Neuronal stem cell (in vitro differentiated cells): ENCODE measurements at regions not wholly inside any gene's neighbourhood (a gene's known extent, or its start where the extent isn't known, plus 50 kb on each side); places are given as distances from the start of the nearest gene placed in this dataset.

Experiments used
- DNase-seq: peaks from one replicate; pipeline ENCODE4 v3.0.0-alpha.2; 2013; ENCODE audit warnings: low spot score
- H2AFZ ChIP-seq: one replicate; pipeline ENCODE4 v1.6.1; 2013; ENCODE audit warnings: mild to moderate bottlenecking, low read length, inconsistent platforms
- H2AK5ac ChIP-seq: 2 replicates; pipeline ENCODE4 v1.6.1; 2013; ENCODE audit warnings: low read depth, mild to moderate bottlenecking, inconsistent platforms, low read length, moderate library complexity, mixed read lengths
- H2BK120ac ChIP-seq: 2 replicates; pipeline ENCODE4 v1.6.1; 2013; ENCODE audit warnings: low read depth, mild to moderate bottlenecking, inconsistent platforms, low read length, moderate library complexity, mixed read lengths
- H2BK12ac ChIP-seq: one replicate; pipeline ENCODE4 v1.6.1; 2013; ENCODE audit warnings: low read length, inconsistent platforms
- H2BK15ac ChIP-seq: 2 replicates; pipeline ENCODE4 v1.6.1; 2013; ENCODE audit warnings: mild to moderate bottlenecking, low read length, inconsistent platforms, mixed read lengths
- H2BK5ac ChIP-seq: one replicate; pipeline ENCODE4 v1.6.1; 2013; ENCODE audit warnings: inconsistent platforms, mild to moderate bottlenecking, low read length, moderate library complexity
- H3K14ac ChIP-seq: one replicate; pipeline ENCODE4 v1.6.1; 2013; ENCODE audit warnings: low read length, inconsistent platforms
- H3K18ac ChIP-seq: 2 replicates; pipeline ENCODE4 v1.6.1; 2013; ENCODE audit warnings: low read length, inconsistent platforms
- H3K23ac ChIP-seq: 2 replicates; pipeline ENCODE4 v1.6.1; 2013; ENCODE audit warnings: low read depth, mild to moderate bottlenecking, mixed read lengths, low read length, inconsistent platforms; ENCODE audit not compliant: poor library complexity
- H3K27ac ChIP-seq: replicated peaks from 3 replicates; pipeline ENCODE4 v1.5.1; 2013; ENCODE audit warnings: low read length, inconsistent platforms
- H3K27me3 ChIP-seq, 3 experiments: 2 replicates each; pipeline ENCODE4 v1.6.1; 2013; ENCODE audit warnings: low read length in 3 of 3, mild to moderate bottlenecking in 2 of 3, inconsistent platforms in 1 of 3, low read depth in 1 of 3, mixed read lengths in 1 of 3, moderate library complexity in 1 of 3; ENCODE audit not compliant: control insufficient read depth in 3 of 3, insufficient read depth in 3 of 3
- H3K36me3 ChIP-seq, 2 donors: replicated peaks in 1 of 2; 2 replicates each; pipeline ENCODE4 v1.6.1; 2013; ENCODE audit warnings: low read length in 2 of 2; ENCODE audit not compliant: control insufficient read depth in 2 of 2, insufficient read depth in 2 of 2
- H3K4ac ChIP-seq: 2 replicates; pipeline ENCODE4 v1.6.1; 2013; ENCODE audit warnings: inconsistent platforms, mild to moderate bottlenecking, low read length, moderate library complexity
- H3K4me1 ChIP-seq, 2 donors: 1 replicate in 1 of 2; 2 replicates in 1 of 2; pipeline ENCODE4 v1.6.1; 2013; ENCODE audit warnings: low read length in 2 of 2, low read depth in 1 of 2; ENCODE audit not compliant: control insufficient read depth in 2 of 2, insufficient read depth in 1 of 2
- H3K4me2 ChIP-seq: one replicate; pipeline ENCODE4 v1.6.1; 2013; ENCODE audit warnings: mild to moderate bottlenecking, low read length, inconsistent platforms; ENCODE audit not compliant: insufficient read depth, poor library complexity, severe bottlenecking
- H3K4me3 ChIP-seq, 2 donors: 2 replicates each; pipeline ENCODE4 v1.5.1; 2013; ENCODE audit warnings: low read length in 2 of 2, mild to moderate bottlenecking in 2 of 2, inconsistent platforms in 1 of 2, moderate library complexity in 1 of 2
- H3K79me1 ChIP-seq: one replicate; pipeline ENCODE4 v1.6.1; 2013; ENCODE audit warnings: low read depth, mild to moderate bottlenecking, inconsistent platforms, low read length, moderate library complexity
- H3K9ac ChIP-seq: one replicate; pipeline ENCODE4 v1.6.1; 2013; ENCODE audit warnings: mild to moderate bottlenecking, low read depth, low read length, inconsistent platforms; ENCODE audit not compliant: poor library complexity
- H3K9me3 ChIP-seq, 2 donors: replicated peaks in 1 of 2; 2 replicates each; pipeline versions ENCODE3 to v1.6.1; 2013; ENCODE audit warnings: low read length in 2 of 2, mild to moderate bottlenecking in 2 of 2, inconsistent platforms in 1 of 2, low read depth in 1 of 2, mixed read lengths in 1 of 2, moderate library complexity in 1 of 2; ENCODE audit not compliant: control insufficient read depth in 2 of 2, insufficient read depth in 1 of 2
- H4K8ac ChIP-seq: one replicate; pipeline ENCODE4 v1.6.1; 2013; ENCODE audit warnings: low read depth, mild to moderate bottlenecking, inconsistent platforms, low read length, moderate library complexity
- H4K91ac ChIP-seq: one replicate; pipeline ENCODE4 v1.6.1; 2013; ENCODE audit warnings: low read length, low read depth, mild to moderate bottlenecking, inconsistent platforms; ENCODE audit not compliant: poor library complexity
- WGBS, 2 donors: extraction: QIAGEN DNeasy Blood & Tissue Kit; methylation state at CpG; one replicate each; pipeline ENCODE4 v1.1.7; 2013; ENCODE audit warnings: missing lambda C conversion rate in 2 of 2, mixed read lengths in 1 of 2; ENCODE audit not compliant: insufficient read length in 2 of 2, insufficient replicate concordance in 1 of 2; ENCODE audit errors: extremely low coverage in 2 of 2; 5-methylcytosine and 5-hydroxymethylcytosine counted together

- Histone ChIP-seq H3K36me3 (no peaks in the 10 kb centered on the region), H3K9ac (no peak overlapping the region), H2BK12ac (no peak overlapping the region), H3K27ac (no peak overlapping the region), H2AK5ac (no peak overlapping the region), H3K4me3 (no peak overlapping the region), H2BK5ac (no peak overlapping the region), H2AFZ (no peak overlapping the region), H3K23ac (no peak overlapping the region), H3K4me2 (no peak overlapping the region), H3K9me3 (no peaks in the 10 kb centered on the region), H3K18ac (no peak overlapping the region), H3K4ac (no peak overlapping the region), H3K4me1 (peaks cover 3 to 10% of the 10 kb centered on the region in 2 donors), H2BK120ac (no peak overlapping the region), H3K14ac (no peak overlapping the region), H3K27me3 (no peaks in the 10 kb centered on the region), H3K79me1 (no peaks in the 10 kb centered on the region), H2BK15ac (no peak overlapping the region), H4K91ac (no peak overlapping the region), H4K8ac (no peak overlapping the region)
- no CpG with 5 or more reads among the region's 1 CpG for WGBS, 2 donors
- no peak for DNase-seq
Observed at GRCh38 chr1:81157686-81158085, 643.0 kb upstream of the ADGRL2 start.

GRCh38 chr1:81156887-81157286, 643.8 kb upstream of the ADGRL2 start:
- H2BK5ac ChIP-seq = no peak overlapping the region
- no peak overlapping the region for H2BK15ac ChIP-seq
- H3K4ac ChIP-seq = no peak overlapping the region
- no peak for DNase-seq
- no peak overlapping the region for H4K8ac ChIP-seq
- no peak overlapping the region for H3K4me2 ChIP-seq
- no peaks in the 10 kb centered on the region for H3K79me1 ChIP-seq
- H4K91ac ChIP-seq = no peak overlapping the region
- no peaks in the 10 kb centered on the region for H3K27me3 ChIP-seq
- H2BK120ac ChIP-seq = no peak overlapping the region
- no peak overlapping the region for H3K4me3 ChIP-seq
- H2BK12ac ChIP-seq = no peak overlapping the region
- H2AFZ ChIP-seq = no peak overlapping the region
- no peak overlapping the region for H3K9ac ChIP-seq
- H3K9me3 ChIP-seq = no peaks in the 10 kb centered on the region
- no CpG with 5 or more reads among the region's 1 CpG for WGBS, 2 donors
- H3K14ac ChIP-seq = no peak overlapping the region
- peaks cover 3 to 10% of the 10 kb centered on the region in 2 donors for H3K4me1 ChIP-seq
- no peak overlapping the region for H3K27ac ChIP-seq
- H2AK5ac ChIP-seq = no peak overlapping the region
- H3K23ac ChIP-seq = no peak overlapping the region
- H3K18ac ChIP-seq = no peak overlapping the region
- no peaks in the 10 kb centered on the region for H3K36me3 ChIP-seq

- no peak overlapping the region for H2BK5ac ChIP-seq
- H2AFZ ChIP-seq = no peak overlapping the region
- peaks cover 3 to 10% of the 10 kb centered on the region in 2 donors for H3K4me1 ChIP-seq
- H3K23ac ChIP-seq = no peak overlapping the region
- no peak overlapping the region for H3K18ac ChIP-seq
- no peak overlapping the region for H2AK5ac ChIP-seq
- H3K9me3 ChIP-seq = no peaks in the 10 kb centered on the region
- H3K4me3 ChIP-seq = no peak overlapping the region
- H3K27ac ChIP-seq = no peak overlapping the region
- H3K79me1 ChIP-seq = no peaks in the 10 kb centered on the region
- no peak overlapping the region for H3K14ac ChIP-seq
- H2BK120ac ChIP-seq = no peak overlapping the region
- DNase-seq = no peak
- H4K8ac ChIP-seq = no peak overlapping the region
- H2BK15ac ChIP-seq = no peak overlapping the region
- H3K4me2 ChIP-seq = no peak overlapping the region
- H3K27me3 ChIP-seq = no peaks in the 10 kb centered on the region
- H3K4ac ChIP-seq = no peak overlapping the region
- no peaks in the 10 kb centered on the region for H3K36me3 ChIP-seq
- H3K9ac ChIP-seq = no peak overlapping the region
- no CpG with 5 or more reads among the region's 1 CpG for WGBS, 2 donors
- no peak overlapping the region for H4K91ac ChIP-seq
- no peak overlapping the region for H2BK12ac ChIP-seq
Observed at GRCh38 chr1:81155131-81155530, 645.6 kb upstream of the ADGRL2 start.

GRCh38 chr1:81151206-81151605, 649.5 kb upstream of the ADGRL2 start:
- no peak overlapping the region for H3K4ac ChIP-seq
- H3K23ac ChIP-seq = no peak overlapping the region
- no peak overlapping the region for H2BK12ac ChIP-seq
- no CpG with 5 or more reads among the region's 1 CpG for WGBS, 2 donors
- H3K27ac ChIP-seq = no peak overlapping the region
- H3K9me3 ChIP-seq = no peaks in the 10 kb centered on the region
- no peaks in the 10 kb centered on the region for H3K79me1 ChIP-seq
- no peak overlapping the region for H3K14ac ChIP-seq
- no peak overlapping the region for H2AFZ ChIP-seq
- peaks cover under 1 to 3% of the 10 kb centered on the region in 2 donors for H3K4me1 ChIP-seq
- H3K27me3 ChIP-seq = no peaks in the 10 kb centered on the region
- no peaks in the 10 kb centered on the region for H3K36me3 ChIP-seq
- H4K8ac ChIP-seq = no peak overlapping the region
- H3K18ac ChIP-seq = no peak overlapping the region
- no peak overlapping the region for H2AK5ac ChIP-seq
- no peak for DNase-seq
- H2BK120ac ChIP-seq = no peak overlapping the region
- no peak overlapping the region for H3K4me2 ChIP-seq
- H3K4me3 ChIP-seq = no peak overlapping the region
- no peak overlapping the region for H3K9ac ChIP-seq
- no peak overlapping the region for H2BK15ac ChIP-seq
- no peak overlapping the region for H2BK5ac ChIP-seq
- no peak overlapping the region for H4K91ac ChIP-seq
